Testis (tissue), 2 donors: ENCODE measurements at regions not wholly inside any gene's neighbourhood (a gene's known extent, or its start where the extent isn't known, plus 50 kb on each side); places are given as distances from the start of the nearest gene placed in this dataset.

Source experiments
- POLR2A ChIP-seq: fragments of 450-650 bp; IDR thresholded peaks from one replicate; pipeline ENCODE4 v1.6.1; 2017; ENCODE audit warnings: antibody characterized with exemption, mild to moderate bottlenecking, moderate library complexity
- TF ChIP-seq, protein P1 (sequence below), 3 experiments: fragments of 450-650 bp in 2 of 3; fragments of 200-600 bp in 1 of 3; sonication (generic) in 1 of 3; IDR thresholded peaks; one replicate each; pipeline ENCODE4 v1.5.1; 2016 to 2019; ENCODE audit warnings: antibody characterized with exemption in 3 of 3, mild to moderate bottlenecking in 2 of 3, moderate library complexity in 1 of 3

DNA sequence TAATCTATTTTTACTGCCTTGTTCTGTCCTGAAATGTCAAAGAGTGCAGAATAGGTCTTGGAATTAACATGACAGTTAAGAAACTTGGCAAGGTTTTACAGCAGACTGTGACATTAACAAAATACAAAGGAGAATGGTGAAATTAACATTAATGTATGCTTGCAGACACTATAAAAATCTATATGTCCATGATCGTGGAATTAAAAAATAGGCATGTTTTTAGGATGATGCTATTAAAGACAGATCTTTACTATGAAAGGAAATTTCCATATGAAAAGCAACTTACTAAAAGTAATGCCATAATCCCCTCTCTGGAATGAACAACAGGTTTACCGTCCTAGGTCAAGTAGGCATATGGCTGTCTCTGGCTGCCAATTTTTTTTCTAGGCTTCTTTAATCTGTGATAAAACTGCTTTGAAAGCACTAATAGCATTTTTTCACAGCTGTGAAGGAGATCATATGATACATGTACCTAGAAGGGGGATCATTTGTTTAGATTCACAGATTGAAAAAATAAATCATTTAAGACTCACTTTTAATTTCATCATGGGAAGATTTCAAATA lies 291.5 kb downstream of the ZNF536 start:
- TF ChIP-seq, protein P1, sequence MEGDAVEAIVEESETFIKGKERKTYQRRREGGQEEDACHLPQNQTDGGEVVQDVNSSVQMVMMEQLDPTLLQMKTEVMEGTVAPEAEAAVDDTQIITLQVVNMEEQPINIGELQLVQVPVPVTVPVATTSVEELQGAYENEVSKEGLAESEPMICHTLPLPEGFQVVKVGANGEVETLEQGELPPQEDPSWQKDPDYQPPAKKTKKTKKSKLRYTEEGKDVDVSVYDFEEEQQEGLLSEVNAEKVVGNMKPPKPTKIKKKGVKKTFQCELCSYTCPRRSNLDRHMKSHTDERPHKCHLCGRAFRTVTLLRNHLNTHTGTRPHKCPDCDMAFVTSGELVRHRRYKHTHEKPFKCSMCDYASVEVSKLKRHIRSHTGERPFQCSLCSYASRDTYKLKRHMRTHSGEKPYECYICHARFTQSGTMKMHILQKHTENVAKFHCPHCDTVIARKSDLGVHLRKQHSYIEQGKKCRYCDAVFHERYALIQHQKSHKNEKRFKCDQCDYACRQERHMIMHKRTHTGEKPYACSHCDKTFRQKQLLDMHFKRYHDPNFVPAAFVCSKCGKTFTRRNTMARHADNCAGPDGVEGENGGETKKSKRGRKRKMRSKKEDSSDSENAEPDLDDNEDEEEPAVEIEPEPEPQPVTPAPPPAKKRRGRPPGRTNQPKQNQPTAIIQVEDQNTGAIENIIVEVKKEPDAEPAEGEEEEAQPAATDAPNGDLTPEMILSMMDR (IDR thresholded peaks at IDR 0.05): no peak
- TF ChIP-seq POLR2A: no peak
